DMS 273 (cell line): ENCODE measurements at regions not wholly inside any gene's neighbourhood (a gene's known extent, or its start where the extent isn't known, plus 50 kb on each side); places are given as distances from the start of the nearest gene placed in this dataset.

Source experiments
- DNase-seq: peaks from one replicate; lab custom pipeline; 2025; ENCODE audit not compliant: unreplicated experiment; lab: John Stamatoyannopoulos, UW

DNA sequence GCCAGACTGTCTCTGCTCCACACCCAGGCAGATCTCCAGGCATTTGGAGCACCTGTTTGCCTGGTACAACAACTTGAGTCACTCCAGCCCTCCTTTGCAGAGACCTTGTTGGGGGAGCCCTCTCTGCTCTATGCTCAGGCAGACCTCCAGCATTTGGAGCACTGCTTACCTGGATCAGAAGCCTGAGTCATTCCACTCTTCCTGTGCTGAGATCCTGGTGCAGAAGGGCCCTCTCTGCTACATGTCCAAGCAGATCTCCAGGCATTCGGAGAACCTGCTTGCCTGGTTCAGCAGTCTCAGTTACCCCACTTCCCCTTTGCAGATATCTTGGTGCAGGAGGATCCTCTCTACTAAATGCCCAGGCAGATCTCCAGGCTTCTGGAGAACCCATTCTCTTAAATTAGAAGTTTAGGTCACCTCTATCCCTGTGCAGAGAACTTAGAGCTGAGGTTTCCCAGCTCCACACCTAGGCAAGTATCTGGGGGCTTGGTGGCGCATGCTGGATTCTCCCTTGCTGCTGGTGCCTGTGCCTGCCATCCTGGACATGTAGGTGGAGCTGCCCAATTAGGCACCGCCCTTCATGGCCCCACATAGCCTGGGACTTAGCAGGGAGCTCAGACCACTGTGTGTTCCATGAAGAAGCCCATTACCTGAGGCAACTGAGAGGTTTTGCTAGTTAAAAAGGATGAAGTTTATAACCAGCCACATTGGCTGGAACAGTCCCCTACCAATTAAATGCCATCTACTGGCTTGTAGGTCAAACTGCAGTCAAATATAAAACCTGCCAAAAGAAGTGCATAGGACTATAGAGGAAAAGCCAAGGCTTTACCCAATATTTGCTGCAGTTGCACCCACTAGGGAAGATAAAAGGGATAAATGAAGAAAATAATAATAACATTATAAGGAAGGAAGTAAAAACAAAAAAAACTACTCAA is 97.6 kb upstream of the SLITRK6 start:
- peak; percentile 2 for DNase-seq

DNA sequence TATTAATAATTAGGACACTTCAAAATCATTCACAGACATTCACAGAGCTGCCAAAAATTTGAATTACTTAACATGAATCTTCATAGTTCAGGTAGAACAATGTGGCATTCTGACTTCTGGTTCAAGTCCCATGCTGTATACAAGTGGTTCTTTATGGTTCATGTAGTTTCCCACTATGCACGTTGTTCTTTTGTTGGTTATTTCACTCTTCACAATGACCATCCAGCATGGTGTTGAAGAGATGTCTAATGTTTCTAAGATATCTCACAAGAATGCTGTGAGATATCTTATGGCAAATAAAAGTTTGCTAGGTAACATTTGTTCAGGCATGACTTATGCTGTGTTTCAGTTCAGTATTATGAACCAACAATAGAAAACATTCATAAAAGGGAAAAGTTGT is 88.2 kb upstream of the SLITRK6 start:
- no peak for DNase-seq

DNA sequence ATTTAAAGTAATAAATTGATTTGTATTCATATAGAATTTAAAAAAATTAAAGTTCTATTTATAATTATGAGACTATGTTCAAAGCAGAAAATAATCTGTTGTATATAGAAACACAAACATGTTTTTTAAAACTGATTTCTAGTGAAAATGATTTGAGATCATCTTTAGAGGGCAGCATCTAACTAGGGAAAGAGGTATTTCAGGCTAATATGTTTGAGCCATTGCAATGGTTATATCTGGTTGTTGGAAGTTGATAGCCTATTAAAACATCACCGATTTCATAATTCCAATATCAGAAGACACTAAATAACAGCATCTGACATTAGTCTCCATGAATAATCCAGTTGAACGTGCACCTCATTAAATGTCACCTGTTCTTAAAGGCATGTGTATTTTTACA is 79.8 kb upstream of the SLITRK6 start:
- DNase-seq = no peak

DNA sequence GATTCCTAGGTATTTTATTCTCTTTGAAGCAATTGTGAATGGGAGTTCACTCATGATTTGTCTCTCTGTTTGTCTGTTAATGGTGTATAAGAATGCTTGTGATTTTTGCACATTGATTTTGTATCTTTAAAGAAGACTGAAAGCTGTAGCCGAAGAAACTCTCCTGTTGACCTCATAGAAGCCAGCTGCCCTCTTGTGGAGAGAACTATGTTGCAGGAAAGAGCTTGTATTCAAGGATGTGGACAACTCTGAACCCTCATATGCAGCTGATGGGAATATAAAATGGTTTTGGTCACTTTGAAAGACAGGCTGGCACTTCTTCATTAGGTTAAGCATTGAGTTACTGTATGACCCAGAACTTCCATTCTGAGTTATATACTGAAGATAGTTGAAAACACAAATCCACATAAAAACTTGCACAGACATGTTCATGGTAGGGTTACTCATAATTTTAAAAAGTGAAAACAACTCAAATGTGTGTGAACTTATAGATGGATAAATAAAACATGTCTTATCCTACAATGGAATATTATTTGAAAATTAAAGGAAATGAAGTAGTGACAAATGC is 65.8 kb upstream of the SLITRK6 start:
- peak; percentile 26 for DNase-seq

DNA sequence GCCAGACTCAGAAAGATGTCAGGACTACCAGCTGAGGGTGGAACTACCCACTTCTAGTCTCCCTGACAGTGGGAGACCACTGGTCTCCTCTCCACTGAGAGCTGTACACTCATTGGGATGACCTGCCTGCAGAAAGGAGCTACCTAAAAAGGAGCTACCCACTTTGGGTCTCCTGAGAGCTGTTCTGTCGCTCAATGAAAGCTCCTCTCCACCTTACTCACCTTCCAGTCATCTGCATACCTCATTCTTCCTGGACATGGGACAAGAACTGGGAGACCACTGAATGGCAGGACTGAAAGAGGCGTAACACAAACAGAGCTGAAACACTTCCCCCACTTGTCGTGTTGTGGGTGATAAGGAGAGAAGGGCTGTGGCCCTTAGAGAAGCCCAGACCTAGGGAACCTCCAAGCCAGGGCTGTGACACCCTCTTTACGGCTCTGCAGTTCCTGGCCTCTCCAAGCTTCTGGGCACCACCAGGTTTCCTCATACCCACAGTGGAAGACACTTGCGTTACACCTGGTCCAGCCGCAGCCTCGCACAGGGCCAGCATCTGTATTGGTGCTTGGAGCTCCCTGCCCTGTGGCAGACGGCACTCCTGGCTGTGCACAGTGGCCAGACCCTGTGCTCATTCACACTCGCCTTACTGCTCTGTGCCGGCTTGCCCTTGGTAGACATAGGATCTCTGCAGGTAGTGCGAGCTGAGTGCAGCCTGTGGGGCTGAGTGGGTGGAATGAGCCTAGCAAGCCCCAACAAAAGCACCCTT is 54.9 kb upstream of the SLITRK6 start:
- no peak for DNase-seq

DNA sequence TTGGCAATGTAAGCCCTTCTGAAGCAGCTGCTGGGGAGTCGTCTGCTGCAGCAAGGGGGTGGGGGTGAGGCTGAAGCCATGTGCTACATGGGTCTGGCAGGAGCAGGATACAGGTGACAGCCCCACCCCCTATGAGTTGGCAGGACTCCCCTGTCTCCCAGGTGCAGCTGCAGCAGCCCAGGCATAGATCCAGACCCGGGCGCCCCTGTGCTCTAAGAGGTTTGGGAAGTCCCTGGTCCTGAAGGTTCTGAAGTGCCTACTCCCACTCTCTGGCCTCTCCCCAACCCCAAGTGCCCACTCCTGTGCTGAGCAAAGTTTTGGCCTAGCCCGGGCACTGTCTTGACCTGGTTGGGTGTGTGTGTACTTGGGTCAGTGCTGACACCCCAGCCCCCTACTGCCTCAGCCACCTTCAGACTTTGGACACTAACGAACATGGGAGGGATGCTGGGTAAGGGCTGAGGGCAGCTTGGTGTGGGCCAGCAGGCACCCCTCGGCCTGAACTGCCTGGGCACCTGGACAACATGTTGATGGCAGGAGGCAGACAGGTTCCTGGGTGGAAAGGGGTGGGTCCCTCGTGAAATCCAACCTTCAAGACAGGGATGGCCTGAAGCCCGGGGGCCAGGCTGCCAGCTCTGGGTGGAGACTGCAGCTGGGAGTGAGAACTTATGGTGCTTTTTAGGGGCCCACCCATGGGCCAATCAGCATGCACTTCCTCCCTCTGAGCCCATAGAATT is 54.1 kb upstream of the SLITRK6 start:
- DNase-seq = no peak
